ENCODE measurements at regions not wholly inside any gene's neighbourhood (a gene's known extent, or its start where the extent isn't known, plus 50 kb on each side); places are given as distances from the start of the nearest gene placed in this dataset.

- DNase-seq, result no peak
These were observed 514.2 kb downstream of the VRK1 start for GRCh38 chr14:97311411-97311810.

DNA sequence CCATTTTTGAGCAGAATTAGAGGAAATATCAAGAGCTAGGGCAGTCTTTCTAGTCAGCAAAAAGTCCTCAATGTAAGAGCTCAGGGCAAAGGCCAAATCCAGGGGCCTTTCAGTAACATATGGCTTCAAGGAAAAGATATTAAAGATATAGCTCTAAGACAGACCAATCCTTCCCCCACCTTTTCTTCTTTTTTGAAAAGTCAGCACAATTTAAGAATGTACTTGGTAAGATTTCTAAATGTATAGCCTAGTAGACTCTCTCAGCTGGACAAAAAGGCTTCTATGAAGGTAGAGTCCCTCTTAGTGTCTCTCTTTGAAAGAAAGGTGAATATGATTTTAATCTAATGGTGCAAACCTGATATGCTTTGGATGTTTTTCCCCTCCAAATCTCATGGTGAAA is 515.7 kb downstream of the VRK1 start:
- DNase-seq, result no peak

GRCh38 chr14:97315790-97316189 is 518.6 kb downstream of the VRK1 start:
- DNase-seq, result no peak

DNA sequence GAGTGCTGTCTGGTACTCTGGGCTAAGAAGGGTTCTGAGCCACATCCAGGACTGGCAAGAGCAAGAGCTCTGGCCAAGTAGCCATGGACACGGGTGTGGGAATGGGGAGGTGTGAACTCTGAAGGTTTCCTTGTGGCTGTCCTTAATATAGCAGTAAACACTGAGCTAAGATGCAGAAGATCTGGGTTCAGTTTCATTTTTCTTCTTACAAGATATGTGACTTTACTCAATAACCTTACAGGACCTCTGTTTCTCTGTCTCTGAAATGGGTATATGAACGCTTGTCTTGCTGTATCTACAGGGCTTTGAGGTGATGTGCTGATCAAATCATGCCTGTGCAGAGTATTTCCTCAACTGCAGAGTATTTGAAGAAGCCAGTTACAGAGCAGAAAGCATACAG is 521.2 kb downstream of the VRK1 start:
- no peak for DNase-seq

GRCh38 chr14:97319691-97320090 is 522.5 kb downstream of the VRK1 start:
- no peak for DNase-seq

DNA sequence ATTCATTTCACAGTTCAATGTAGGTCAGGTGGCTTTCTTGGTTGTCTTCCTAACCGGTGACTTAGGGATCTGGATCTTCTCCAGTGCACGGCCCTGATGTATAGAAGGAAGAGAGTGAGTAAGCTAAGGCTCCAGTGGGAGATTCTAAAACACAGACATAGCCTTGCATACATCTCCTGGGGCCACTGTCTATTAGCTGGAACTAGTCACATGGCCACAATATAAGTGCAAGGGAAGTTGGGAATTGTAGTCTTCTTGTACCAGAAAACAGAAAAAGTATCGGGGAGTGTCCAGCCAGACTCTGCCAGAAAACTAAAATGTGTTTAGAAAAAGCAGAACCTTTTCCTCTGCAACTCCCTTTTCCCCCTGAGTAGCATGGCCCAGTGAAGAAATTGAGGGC is 531.6 kb downstream of the VRK1 start:
- DNase-seq, result no peak

GRCh38 chr14:97329701-97330100 is 532.5 kb downstream of the VRK1 start:
- no peak for DNase-seq

DNA sequence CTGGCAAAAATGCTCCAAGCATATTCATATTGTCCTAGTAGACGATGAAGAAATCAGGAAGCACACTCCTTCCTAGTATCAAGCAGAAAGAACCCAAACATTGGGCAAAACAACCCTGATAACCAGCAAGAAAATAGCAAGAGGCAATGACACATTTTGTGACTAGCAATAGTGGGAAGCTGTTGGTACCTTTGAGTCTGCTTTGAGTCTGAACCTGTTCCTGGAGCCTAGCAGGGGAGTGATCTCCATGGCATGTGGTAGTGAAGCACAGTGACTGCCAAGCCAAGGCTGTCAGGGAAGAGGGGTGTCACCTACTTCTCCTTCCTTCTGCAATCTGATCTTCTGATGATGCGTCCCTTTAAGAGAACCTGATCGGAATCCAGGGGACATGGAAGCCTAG is 533.9 kb downstream of the VRK1 start:
- no peak for DNase-seq

GRCh38 chr14:97331526-97331925 is 534.3 kb downstream of the VRK1 start:
- DNase-seq, result no peak

GRCh38 chr14:97336179-97336578 is 539.0 kb downstream of the VRK1 start:
- no peak for DNase-seq

DNA sequence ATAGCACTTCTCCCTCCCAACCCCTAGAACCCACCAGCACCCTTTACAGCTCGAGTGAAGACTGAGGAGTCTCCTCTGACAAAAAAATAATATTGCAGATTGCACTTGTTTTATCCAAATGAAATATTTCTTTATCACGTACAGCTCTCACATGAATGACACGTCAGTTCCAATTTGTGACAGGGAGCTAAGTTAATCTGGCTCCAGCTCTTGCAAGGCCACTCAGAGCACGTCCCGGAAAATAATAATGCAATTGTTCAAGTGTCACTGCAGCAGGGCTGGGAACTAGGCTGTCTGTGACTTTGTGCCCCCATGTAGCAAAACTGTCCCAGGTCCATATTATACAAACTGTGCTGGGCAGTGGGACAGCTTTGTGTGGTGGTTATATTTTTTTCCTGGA is 539.6 kb downstream of the VRK1 start:
- no peak for DNase-seq

GRCh38 chr14:97337267-97337666 is 540.1 kb downstream of the VRK1 start:
- DNase-seq, result no peak

DNA sequence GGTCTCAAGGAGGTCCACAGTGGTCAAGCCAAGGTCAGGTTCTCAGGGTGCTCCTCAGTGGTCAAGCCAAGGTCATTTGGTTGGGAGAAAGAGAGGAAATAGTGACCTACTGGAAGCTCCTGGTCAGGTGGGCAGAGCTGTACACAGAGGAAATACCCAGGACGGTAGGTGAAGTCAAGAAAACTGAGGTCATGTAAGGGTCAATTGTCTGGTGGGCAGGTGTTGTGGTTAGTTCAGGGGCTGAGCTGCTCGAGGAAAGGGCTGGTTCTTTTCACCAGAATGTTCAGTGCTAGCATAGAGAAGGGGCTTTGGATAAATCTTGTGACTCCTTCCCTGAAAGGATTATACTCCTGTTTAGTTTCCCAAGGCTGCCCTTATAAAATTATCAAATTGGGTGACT is 540.5 kb downstream of the VRK1 start:
- no peak for DNase-seq

- no peak for DNase-seq
These were observed 547.5 kb downstream of the VRK1 start for GRCh38 chr14:97344666-97345065.

DNA sequence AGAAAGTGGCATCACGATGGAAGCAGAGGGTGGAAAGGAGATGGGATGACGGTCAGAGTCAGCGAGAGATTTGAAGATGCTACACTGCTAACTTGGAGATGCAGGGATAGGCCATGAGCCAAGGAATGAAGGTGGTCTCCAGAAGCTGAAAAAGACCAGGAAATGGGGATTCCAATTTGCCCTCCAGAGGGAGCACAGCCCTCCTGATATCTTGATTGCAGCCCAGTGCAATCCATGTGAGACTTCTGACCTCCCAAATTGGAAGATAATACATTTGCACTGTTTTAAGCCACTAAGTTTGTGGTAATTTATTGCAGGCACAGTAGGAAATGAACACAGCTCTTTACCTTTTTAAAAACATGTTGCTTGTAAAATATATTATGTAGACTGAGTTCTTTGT is 549.5 kb downstream of the VRK1 start:
- no peak for DNase-seq

DNA sequence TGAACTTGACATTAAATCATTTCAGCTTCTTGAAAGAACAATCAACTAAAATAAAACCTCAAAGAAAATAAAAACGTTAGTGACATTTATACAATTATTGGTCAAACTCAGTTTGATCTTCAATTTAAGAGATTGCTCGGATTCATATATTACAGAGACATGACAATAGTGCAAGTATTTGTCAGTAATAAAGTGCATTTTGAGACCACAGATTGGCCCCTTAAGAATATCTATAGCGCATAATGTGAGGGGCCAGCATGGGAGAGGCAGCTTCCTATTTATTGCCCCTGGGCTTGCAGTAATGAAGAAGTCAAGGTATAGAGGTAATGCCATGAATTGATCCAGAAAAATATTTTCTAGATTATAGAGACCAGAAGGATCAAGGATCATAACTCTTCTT is 552.3 kb downstream of the VRK1 start:
- no peak for DNase-seq

DNA sequence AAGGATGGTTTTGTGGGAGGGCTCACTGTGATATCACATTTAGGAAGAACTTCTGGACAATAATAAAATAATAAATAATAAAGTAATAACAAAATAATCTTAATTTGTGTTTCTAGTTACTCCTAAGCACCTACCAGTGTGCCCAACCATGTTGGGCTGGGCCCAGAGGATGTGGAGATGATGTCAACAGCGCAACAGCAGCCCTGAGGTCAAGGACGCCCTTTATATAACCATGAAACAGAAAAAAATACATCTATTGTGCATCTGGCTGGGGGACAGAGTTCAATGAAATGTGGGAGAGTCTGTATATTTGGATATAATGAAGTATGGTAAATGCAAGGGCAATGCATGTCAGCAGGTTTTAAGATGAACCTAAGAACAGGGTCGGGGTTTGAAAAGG is 552.8 kb downstream of the VRK1 start:
- no peak for DNase-seq

- no peak for DNase-seq
These were observed 553.2 kb downstream of the VRK1 start for GRCh38 chr14:97350415-97350814.

DNA sequence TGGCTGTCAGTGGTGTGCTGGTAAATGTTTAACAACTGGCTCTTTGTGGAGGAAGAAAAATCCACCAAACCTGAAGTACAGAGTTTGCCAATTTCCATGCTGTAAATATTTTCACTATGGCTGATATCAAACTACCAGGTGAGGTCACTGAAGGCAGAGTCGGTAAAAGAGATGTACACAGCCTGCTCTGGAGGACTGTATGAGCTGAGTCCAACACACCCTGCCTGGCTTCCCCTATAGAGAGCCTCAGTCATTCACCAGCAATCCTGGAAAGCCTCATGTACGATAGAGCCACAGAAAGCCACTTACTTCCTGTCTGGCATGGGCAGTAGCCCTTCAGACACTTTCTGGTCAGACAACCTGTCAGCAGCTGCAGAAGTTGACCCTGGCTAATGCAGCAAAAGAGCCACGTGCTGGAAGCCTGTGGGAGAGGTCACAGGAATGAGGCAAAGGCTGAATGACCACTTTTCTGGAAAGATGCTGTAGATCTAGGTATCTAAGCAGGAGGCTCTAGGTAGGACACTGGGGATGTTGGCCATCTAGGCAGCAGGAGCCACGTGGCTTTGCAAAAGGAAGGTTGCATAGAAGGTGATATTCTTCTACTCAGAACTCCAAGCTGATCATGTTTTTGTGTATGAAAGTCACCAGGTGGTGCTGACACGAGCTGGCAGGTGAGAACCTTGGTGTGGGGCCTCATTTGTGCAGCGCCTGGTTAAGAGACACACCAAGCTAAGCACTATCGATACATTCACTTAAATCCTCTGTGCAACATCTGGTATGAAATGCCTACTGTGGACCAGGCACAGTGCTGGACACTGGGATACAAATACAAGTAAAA is 553.9 kb downstream of the VRK1 start:
- no peak for DNase-seq

DNA sequence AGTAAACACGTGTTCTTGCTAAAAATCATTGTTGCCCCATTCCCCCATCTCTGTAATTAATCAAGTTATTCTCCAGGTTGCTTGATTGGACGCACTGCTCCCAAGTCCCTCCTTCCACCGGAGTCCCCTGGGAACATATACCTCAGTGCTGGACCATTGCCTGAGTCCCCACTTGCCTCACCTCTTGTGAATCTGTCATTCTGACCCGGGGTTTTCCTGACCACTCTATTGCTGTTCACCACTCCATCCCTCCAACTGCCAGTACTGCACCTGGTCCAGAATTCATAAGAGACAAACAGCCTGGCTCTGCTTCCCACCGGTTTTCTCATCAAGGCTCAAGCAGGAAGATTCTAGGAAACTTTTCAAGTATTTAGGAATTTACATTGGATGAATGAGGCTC is 555.9 kb downstream of the VRK1 start:
- DNase-seq, result no peak

DNA sequence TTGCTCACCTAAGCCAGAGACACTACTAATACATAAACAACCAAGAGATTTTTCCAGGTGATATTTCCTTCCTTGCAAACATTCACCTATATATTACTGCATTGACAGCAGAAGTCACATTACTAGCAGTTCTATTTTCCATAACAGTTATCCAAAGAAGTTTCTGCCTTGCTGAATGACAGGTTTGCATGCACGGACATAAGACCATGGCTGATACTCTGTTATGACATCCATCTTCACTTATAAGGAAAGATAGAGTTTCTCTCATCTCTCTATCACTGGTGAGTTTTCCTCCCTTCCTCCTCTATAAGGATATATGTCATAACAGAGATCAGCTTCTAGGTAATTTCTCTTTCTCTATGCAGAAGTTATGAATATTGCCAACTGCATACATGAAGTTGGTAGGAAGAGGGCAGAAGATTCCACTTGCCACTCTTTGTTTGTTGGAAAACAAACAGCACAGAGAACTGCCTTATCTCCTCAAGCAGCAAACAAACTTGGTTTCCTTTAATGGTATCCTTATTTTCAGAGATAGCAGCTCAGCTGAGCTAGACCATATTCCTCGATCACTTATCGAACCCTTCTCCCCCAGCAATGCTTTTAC is 557.0 kb downstream of the VRK1 start:
- DNase-seq, result no peak

DNA sequence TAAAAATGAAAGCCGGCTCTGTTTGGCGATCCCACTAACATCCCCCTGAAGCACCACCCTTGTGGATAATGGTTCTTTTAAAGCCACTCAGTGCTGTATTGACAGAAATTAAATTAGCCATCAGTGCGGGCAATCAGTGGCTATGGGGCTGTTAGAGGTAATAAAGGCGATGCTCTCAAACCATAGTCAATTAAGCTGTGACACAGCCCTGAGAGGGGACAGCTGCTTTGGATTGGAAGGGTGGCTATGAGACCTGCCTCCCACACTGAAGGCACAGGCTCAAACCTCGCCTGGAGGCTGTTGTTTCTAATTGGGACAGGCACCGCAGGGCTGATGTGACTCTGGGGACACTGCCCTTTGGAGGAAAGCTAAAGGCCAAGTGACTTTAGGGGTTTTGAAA is 562.2 kb downstream of the VRK1 start:
- DNase-seq, result peak; percentile 91

GRCh38 chr14:97361181-97361580 is 564.0 kb downstream of the VRK1 start:
- no peak for DNase-seq

DNA sequence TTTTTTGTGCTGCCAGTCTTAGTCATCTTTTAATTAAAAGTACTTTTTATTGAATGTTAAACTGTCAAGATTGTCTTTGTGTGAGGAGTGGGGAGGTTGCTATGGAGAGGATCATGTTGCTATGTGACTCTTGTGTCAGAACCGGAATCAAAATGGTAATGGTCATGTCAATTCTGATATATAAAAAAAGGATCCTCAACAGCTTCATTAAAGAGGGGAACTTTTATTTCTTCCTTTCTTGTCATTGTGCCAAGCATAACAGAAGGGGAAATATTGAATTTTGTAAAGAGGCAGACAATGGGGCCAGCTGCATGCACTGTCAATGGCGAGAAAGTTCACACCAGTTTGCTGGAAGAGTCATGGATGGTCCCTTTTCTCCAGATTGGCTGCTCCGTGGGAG is 564.8 kb downstream of the VRK1 start:
- DNase-seq, result peak; percentile 49

DNA sequence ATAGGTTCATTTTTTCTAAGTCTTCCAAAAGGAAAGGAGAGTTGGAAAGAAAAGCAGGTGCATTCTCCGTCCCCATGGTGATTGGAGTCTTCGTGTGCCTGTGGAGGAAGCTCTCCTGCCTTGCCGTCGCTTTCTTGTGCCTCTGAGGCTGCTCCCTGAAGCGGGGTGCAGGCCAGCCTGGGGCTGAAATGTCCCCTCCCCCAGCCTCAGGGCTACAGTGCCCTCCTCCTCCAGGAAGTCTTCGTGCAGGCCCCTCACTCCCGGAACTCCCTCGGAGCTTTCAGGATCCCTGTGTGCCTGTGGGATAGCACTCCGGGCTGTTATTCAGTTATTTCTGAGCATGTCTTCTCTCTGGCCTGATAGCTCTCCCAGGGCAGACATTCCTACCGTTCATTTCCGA is 569.2 kb downstream of the VRK1 start:
- no peak for DNase-seq

Measured in NCI-H1105 treated with DMSO at 0.1 percent for 48 hours (cell line).